H7 (cell line): ENCODE measurements at regions not wholly inside any gene's neighbourhood (a gene's known extent, or its start where the extent isn't known, plus 50 kb on each side); places are given as distances from the start of the nearest gene placed in this dataset.
"Not testable (repeated sequence)": the region's sequence is repeated elsewhere in the genome, so short reads cannot be mapped to it uniquely, and the experiment has no call there.

Experiments
- DNase-seq: peaks from one replicate; pipeline ENCODE4 v3.0.0; 2012
- H3K27me3 ChIP-seq: 2 replicates; pipeline ENCODE4 v1.6.0; 2011; ENCODE audit warnings: mild to moderate bottlenecking, low read length; ENCODE audit not compliant: control insufficient read depth, insufficient read depth
- H3K36me3 ChIP-seq: replicated peaks from 2 replicates; pipeline ENCODE4 v1.5.1; 2011; ENCODE audit warnings: low read length; ENCODE audit not compliant: control insufficient read depth, insufficient read depth
- H3K4me3 ChIP-seq: 2 replicates; pipeline ENCODE4 v1.5.1; 2011; ENCODE audit warnings: low read depth, mild to moderate bottlenecking, control low read depth, low read length, moderate library complexity; ENCODE audit not compliant: insufficient read depth

DNA sequence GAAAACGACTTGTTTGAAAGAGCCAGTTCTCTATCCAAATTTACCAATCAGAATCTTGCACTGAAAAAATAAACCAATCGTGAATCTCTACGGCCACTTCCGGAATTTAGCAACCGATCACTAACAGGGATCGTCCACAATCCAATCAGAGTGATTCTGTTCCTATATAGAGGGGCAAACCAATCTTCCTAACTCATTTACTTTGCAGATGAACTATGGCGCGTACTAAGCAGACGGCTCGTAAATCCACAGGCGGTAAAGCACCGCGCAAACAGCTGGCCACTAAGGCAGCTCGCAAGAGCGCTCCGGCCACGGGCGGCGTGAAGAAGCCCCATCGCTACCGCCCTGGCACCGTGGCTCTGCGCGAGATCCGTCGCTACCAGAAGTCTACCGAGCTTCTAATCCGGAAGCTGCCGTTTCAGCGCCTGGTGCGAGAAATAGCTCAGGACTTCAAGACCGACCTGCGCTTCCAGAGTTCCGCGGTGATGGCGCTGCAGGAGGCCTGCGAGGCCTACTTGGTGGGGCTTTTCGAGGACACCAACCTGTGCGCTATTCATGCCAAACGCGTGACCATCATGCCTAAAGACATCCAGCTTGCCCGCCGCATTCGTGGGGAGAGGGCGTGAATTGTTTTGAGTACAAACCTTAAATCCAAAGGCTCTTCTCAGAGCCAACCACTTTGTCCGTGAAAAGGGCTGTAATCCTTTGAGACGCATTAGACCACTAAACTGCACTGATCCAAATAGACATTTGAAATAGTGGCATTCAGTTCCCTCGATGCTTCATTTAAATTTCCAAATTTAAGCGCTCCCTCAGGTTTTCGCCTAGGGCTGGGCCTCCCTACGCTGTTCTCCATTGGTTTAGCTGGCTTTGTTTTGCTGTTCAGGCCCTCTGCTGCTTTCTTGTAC lies 138.0 kb downstream of the HFE start:
- H3K36me3 ChIP-seq: no peaks in the 10 kb centered on the region
- H3K4me3 ChIP-seq: peak overlapping the region; percentile 64
- H3K27me3 ChIP-seq: no peaks in the 10 kb centered on the region
- peak; percentile 77 for DNase-seq

GRCh38 chr6:26225848-26226578 lies 138.8 kb downstream of the HFE start:
- Histone ChIP-seq H3K36me3 (no peaks in the 10 kb centered on the region), H3K27me3 (no peaks in the 10 kb centered on the region), H3K4me3 (peak overlapping the region; percentile 64)
- DNase-seq: no peak

- Histone ChIP-seq H3K4me3 (peak overlapping the region; percentile 64; the same call in 1 of the 2 replicates), H3K27me3 (no peaks in the 10 kb centered on the region), H3K36me3 (no peaks in the 10 kb centered on the region)
- no peak for DNase-seq
Observed at GRCh38 chr6:26226579-26226967, 138.4 kb upstream of the BTN3A2 start.

DNA sequence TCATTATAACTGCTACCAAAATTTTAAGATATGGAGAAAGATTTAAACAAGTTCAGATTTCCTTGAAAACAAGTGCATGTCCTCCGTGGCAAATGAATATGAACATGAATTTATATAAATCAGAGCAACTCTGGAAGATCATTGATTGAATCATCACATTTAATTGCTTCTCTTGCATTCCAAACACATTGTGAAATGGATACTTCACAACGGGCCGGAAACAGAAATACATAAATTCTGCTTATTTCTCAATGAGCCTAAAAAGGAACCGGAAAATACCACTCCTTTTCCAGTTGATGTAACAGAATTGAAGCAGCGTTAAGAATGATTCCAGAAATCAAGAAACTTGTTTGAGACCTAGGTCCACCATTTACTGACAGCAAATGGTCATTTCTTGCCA lies 134.6 kb upstream of the BTN3A2 start:
- DNase-seq: no peak
- Histone ChIP-seq H3K27me3 (no peaks in the 10 kb centered on the region), H3K36me3 (no peaks in the 10 kb centered on the region), H3K4me3 (no peak overlapping the region)

DNA sequence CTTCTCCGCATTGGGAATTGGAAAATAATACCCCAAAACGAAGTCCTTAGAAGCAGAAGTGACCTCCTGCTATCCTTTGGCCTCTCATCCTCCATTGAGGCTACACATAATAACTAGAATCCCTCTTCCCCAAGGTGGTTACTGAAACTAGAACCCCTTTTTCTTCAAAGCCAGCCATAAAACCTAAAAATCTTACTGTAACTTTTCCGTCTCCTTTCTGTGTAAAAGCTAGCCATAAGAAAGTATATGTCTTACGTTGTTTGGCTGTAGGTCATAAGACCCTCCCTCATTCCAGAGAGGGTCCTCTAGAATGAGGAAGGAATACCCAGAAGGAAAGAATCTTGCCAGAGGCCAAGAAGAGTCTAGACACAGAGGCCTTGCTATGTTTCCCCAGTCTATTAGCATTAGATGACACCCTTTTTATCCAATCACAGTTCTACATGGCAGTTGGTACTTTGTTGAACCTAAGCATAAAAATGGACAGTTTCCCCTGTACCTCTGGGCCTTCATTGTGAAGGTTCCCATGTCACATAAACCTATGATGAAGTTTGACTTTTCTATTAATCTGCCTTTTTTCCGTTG lies 133.9 kb upstream of the BTN3A2 start:
- Histone ChIP-seq H3K4me3 (no peak overlapping the region), H3K36me3 (no peaks in the 10 kb centered on the region), H3K27me3 (no peaks in the 10 kb centered on the region)
- no peak for DNase-seq

DNA sequence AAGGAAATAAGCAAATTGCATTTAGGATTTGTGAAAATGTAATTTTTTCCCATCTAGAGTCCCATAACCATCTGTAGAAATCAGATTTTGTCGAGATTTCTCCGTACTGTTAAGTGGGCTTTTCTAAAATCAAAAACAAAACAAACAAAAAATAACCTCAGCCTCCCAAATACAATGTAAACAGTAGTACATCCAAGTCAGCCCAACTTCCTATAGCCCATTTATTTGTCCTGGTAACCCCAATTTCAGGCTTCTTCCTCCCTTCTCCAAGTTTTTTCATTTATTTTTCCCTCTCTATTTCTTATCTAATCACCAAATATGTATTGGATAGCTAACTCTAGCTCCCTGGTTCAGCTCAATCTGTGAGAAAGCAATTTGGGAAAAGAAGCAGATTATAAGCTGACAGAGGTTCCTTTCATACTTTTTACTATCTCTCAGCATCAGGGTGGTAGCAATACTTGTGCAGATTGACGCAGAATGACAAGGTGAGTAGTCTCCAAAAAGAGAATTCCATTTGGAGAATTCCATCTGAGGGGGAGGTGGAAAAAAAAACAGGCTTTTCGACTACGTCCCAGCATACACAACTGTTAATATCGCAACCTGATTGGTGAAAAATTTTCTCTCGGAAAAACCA lies 132.6 kb upstream of the BTN3A2 start:
- Histone ChIP-seq H3K36me3 (no peaks in the 10 kb centered on the region), H3K27me3 (no peaks in the 10 kb centered on the region), H3K4me3 (peak overlapping the region; percentile 84)
- DNase-seq: no peak

- Histone ChIP-seq H3K4me3 (peak overlapping the region; percentile 84), H3K27me3 (no peaks in the 10 kb centered on the region)
- no peak for DNase-seq
Observed at GRCh38 chr6:26232940-26233648, 131.9 kb upstream of the BTN3A2 start.

GRCh38 chr6:26233649-26234420 lies 131.2 kb upstream of the BTN3A2 start:
- Histone ChIP-seq H3K27me3 (no peaks in the 10 kb centered on the region), H3K36me3 (no peaks in the 10 kb centered on the region), H3K4me3 (peak overlapping the region; percentile 84)
- DNase-seq: no peak

More at GRCh38 chr6:26232940-26233648, 131.9 kb upstream of the BTN3A2 start:
- H3K36me3 ChIP-seq: no peaks in the 10 kb centered on the region

DNA sequence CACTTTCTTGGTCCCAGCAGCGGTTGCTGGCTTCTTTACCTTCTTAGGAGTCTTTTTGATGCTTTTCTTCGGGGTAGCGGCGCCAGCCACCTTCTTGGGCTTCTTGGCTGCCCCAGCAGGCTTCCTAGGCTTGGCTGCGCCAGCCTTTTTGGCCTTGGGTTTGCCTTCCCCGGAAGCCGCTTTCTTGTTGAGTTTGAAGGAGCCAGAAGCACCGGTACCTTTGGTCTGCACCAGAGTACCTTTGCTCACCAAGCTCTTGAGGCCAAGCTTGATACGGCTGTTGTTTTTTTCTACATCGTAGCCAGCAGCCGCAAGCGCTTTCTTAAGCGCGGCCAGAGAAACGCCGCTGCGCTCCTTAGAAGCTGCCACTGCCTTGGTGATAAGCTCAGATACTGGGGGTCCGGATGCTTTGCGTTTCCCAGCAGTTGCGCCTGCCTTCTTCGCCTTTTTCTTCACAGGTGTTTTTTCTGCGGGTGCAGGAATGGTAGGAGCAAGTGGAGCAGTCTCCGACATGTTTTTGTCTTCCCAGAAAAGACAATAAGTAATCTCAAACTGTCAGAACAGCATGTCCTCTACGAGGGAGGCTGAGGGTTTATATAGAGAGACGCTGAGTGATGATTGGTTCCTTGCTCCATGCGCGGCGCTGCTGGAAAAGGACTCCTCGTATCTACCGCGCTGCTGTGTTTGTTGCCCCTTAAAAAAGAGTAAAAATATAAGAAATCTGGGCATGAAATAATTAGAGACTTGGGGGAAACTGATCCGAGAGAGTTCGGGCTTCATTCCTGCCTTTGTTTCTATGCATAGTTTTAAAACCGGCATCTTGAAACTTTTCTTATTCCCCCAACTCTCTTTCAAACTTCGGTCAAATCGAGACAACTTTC lies 130.3 kb upstream of the BTN3A2 start:
- no peaks in the 10 kb centered on the region for H3K36me3 ChIP-seq
- DNase-seq: peak; percentile 71
- no peaks in the 10 kb centered on the region for H3K27me3 ChIP-seq
- H3K4me3 ChIP-seq: peak overlapping the region; percentile 84

DNA sequence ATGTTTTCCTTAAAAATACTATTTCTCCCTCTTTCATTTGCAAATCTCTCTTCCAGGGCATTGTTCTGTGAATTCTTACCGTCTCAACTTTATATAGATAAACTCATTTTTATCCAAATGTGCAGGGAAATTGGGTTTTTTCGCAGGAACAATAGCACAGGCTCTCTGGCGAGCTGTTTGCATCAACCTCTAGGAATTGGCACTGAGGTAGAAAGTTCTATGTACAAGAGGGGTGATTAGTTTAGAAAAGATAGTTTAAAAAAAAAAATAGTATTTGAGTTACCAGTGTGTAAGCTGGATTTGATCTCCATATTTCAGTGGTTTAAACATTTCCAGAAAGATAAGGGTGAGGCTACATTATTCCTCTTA lies 129.7 kb upstream of the BTN3A2 start:
- Histone ChIP-seq H3K36me3 (no peaks in the 10 kb centered on the region), H3K27me3 (no peaks in the 10 kb centered on the region), H3K4me3 (peak overlapping the region; percentile 84)
- DNase-seq: no peak

DNA sequence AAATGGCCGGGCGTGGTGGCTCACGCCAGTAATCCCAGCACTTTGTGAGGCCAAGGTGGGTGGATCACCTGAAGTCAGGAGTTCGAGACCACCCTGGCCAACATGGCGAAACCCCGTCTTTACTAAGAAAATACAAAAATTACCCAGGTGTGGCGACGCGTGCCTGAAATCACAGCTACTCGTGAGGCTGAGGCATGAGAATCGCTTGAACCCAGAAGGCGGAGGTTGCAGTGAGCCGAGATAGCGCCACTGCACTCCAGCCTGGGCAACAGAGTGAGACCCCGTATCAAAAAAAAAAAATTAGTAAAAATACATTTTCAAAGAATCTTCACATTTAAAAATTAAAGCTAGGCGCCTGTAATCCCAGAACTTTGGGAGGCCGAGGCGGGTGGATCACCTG lies 125.6 kb upstream of the BTN3A2 start:
- not testable (repeated sequence) for H3K4me3 ChIP-seq, DNase-seq, H3K36me3 ChIP-seq, H3K27me3 ChIP-seq

- no peaks in the 10 kb centered on the region for H3K27me3 ChIP-seq
- H3K4me3 ChIP-seq: peak overlapping the region; percentile 82
- DNase-seq: peak; percentile 80
- H3K36me3 ChIP-seq: no peaks in the 10 kb centered on the region
Observed at GRCh38 chr6:26240157-26241032, 124.6 kb upstream of the BTN3A2 start.
